ENCODE measurements at regions not wholly inside any gene's neighbourhood (a gene's known extent, or its start where the extent isn't known, plus 50 kb on each side); places are given as distances from the start of the nearest gene placed in this dataset.

- 64 to 79% (median 74%) methylated on average over 11 of the region's 11 CpGs for WGBS, 5 donors
- H3K27ac ChIP-seq: peak overlapping the region in 4 of 5 donors; percentile 42 to 56 (median 56)
- no peaks in the 10 kb centered on the region for H3K9me3 ChIP-seq
- no peak overlapping the region for H3K4me3 ChIP-seq
- no peaks in the 10 kb centered on the region for H3K27me3 ChIP-seq
- no peaks in the 10 kb centered on the region for H3K36me3 ChIP-seq
- intact Hi-C loops (cut with DNase I; ENCODE audit: low total_unique reads): no loop called here
- H3K4me1 ChIP-seq: peaks cover 11 to 35% (median 21%) of the 10 kb centered on the region in 4 donors
- DNase-seq: no peak
- TF ChIP-seq POLR2AphosphoS5 (IDR thresholded peaks at IDR 0.05) (no peak), CTCF (IDR thresholded peaks at IDR 0.05) (no peak), EP300 (IDR thresholded peaks at IDR 0.05) (no peak)
These were observed 275.4 kb upstream of the C2CD4B start for GRCh38 chr15:62440362-62441105.

- Histone ChIP-seq H3K36me3 (no peaks in the 10 kb centered on the region), H3K9me3 (no peaks in the 10 kb centered on the region), H3K27ac (peak overlapping the region in 3 of 5 donors; percentile 5 to 18 (median 8)), H3K4me1 (peaks cover 6 to 43% (median 26%) of the 10 kb centered on the region in 4 donors), H3K4me3 (no peak overlapping the region), H3K27me3 (no peaks in the 10 kb centered on the region)
- TF ChIP-seq POLR2AphosphoS5 (IDR thresholded peaks at IDR 0.05) (peak in 1 of 3 donors; percentile 58), EP300 (IDR thresholded peaks at IDR 0.05) (no peak)
- WGBS, 5 donors: 88 to 92% (median 90%) methylated on average over 8 of the region's 8 CpGs
- intact Hi-C loops (cut with DNase I; ENCODE audit: low total_unique reads): no loop called here
- no peak for DNase-seq
These were observed 279.3 kb upstream of the C2CD4B start for GRCh38 chr15:62444104-62445022.

- intact Hi-C loops (cut with DNase I; ENCODE audit: low total_unique reads): no loop called here
- peak overlapping the region in 1 of 5 donors; percentile 18 for H3K27ac ChIP-seq
- H3K9me3 ChIP-seq: no peaks in the 10 kb centered on the region
- no peaks in the 10 kb centered on the region for H3K36me3 ChIP-seq
- peaks cover 4 to 42% (median 27%) of the 10 kb centered on the region in 4 donors for H3K4me1 ChIP-seq
- no peaks in the 10 kb centered on the region for H3K27me3 ChIP-seq
- 72 to 85% (median 74%) methylated on average over 2 of the region's 2 CpGs for WGBS, 5 donors
- DNase-seq: no peak
- H3K4me3 ChIP-seq: no peak overlapping the region
- TF ChIP-seq POLR2AphosphoS5 (IDR thresholded peaks at IDR 0.05): no peak
- TF ChIP-seq POLR2A (IDR thresholded peaks at IDR 0.05): no peak
- no peak for TF ChIP-seq CTCF (IDR thresholded peaks at IDR 0.05)
- no peak for TF ChIP-seq EP300 (IDR thresholded peaks at IDR 0.05)
These were observed 280.2 kb upstream of the C2CD4B start for GRCh38 chr15:62445244-62445643.

- intact Hi-C loops (cut with DNase I; ENCODE audit: low total_unique reads): no loop called here
- WGBS, 5 donors: 89 to 96% (median 93%) methylated on average over 5 of the region's 5 CpGs
- H3K36me3 ChIP-seq: no peaks in the 10 kb centered on the region
- no peaks in the 10 kb centered on the region for H3K27me3 ChIP-seq
- DNase-seq: no peak
- TF ChIP-seq POLR2A (IDR thresholded peaks at IDR 0.05): no peak
- no peak for TF ChIP-seq EP300 (IDR thresholded peaks at IDR 0.05)
- TF ChIP-seq POLR2AphosphoS5 (IDR thresholded peaks at IDR 0.05): no peak
- TF ChIP-seq CTCF (IDR thresholded peaks at IDR 0.05): no peak
- no peaks in the 10 kb centered on the region for H3K9me3 ChIP-seq
- H3K27ac ChIP-seq: no peak overlapping the region
- H3K4me1 ChIP-seq: peaks cover 4 to 38% (median 24%) of the 10 kb centered on the region in 4 donors
- no peak overlapping the region for H3K4me3 ChIP-seq
These were observed 281.9 kb upstream of the C2CD4B start for GRCh38 chr15:62446984-62447383.
